ENCODE measurements at regions not wholly inside any gene's neighbourhood (a gene's known extent, or its start where the extent isn't known, plus 50 kb on each side); places are given as distances from the start of the nearest gene placed in this dataset.
"Not testable (repeated sequence)": the region's sequence is repeated elsewhere in the genome, so short reads cannot be mapped to it uniquely, and the experiment has no call there.

DNA sequence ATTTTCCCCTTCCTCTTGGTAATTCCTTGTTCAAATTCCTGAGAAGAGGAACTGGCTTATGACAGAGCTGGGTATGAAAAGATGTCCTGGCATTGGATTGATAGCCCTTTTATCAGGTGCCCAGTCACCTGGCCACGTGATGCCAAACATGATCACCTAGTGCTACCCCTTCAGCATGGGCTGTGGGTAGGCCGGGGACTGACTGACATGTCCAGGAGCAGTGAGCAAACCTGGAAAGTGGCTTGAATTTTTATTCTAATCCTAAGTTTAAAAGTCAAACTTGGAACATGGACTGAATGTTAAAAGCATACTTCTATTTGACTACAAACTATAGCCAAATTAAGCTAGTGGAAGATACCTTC lies 99.7 kb upstream of the CXCL13 start:
- H3K36me3 Mint-ChIP-seq (ENCODE audit: low read depth): no peaks in the 10 kb centered on the region
- no peak overlapping the region for H3K4me3 Mint-ChIP-seq
- H3K4me1 Mint-ChIP-seq: no peaks in the 10 kb centered on the region
- peaks cover 7% of the 10 kb centered on the region for H3K27me3 Mint-ChIP-seq
- ATAC-seq (replicated peaks): no peak
- no peak overlapping the region for H3K27ac Mint-ChIP-seq
- H3K9me3 Mint-ChIP-seq: no peaks in the 10 kb centered on the region

GRCh38 chr4:77510367-77510766 lies 95.3 kb upstream of the CXCL13 start:
- Mint-ChIP-seq H3K4me3 (no peak overlapping the region), H3K27ac (no peak overlapping the region), H3K36me3 (ENCODE audit: low read depth) (no peaks in the 10 kb centered on the region), H3K9me3 (no peaks in the 10 kb centered on the region), H3K27me3 (no peaks in the 10 kb centered on the region), H3K4me1 (no peaks in the 10 kb centered on the region)
- ATAC-seq (replicated peaks): no peak

GRCh38 chr4:77525538-77525937 lies 80.1 kb upstream of the CXCL13 start:
- Mint-ChIP-seq H3K27ac (no peak overlapping the region), H3K4me1 (no peaks in the 10 kb centered on the region), H3K27me3 (peaks cover 17% of the 10 kb centered on the region), H3K36me3 (ENCODE audit: low read depth) (no peaks in the 10 kb centered on the region), H3K4me3 (no peak overlapping the region), H3K9me3 (no peaks in the 10 kb centered on the region)
- no peak for ATAC-seq (replicated peaks)

GRCh38 chr4:77527900-77528299 lies 77.7 kb upstream of the CXCL13 start:
- H3K4me3 Mint-ChIP-seq; H3K4me1 Mint-ChIP-seq; H3K27me3 Mint-ChIP-seq; H3K27ac Mint-ChIP-seq; ATAC-seq (replicated peaks); H3K9me3 Mint-ChIP-seq; H3K36me3 Mint-ChIP-seq (ENCODE audit: low read depth): not testable (repeated sequence)

DNA sequence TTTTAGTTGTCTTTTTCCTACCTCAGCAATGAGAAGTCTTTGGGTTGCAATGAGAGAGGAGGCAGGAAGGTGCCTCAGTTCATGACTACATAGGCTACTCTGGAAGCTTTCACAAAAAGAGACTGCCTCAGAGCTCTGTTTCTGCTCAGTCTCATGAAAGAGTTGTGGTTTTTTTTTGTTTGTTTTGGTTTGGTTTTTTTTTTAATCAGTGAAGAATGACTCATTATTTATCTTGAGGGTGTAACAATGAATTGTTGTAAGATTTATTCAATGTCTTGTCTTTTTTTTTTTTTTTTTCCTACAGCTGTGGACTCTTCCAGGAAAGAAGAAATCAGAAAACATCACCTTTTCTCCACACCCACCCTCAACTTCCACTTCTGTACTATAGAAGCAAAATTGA lies 67.5 kb upstream of the CXCL13 start:
- H3K4me1 Mint-ChIP-seq: no peaks in the 10 kb centered on the region
- H3K36me3 Mint-ChIP-seq (ENCODE audit: low read depth): no peaks in the 10 kb centered on the region
- ATAC-seq (replicated peaks): peak; percentile 89
- H3K27me3 Mint-ChIP-seq: peaks cover 13% of the 10 kb centered on the region
- peak overlapping the region; percentile 44 for H3K27ac Mint-ChIP-seq
- H3K4me3 Mint-ChIP-seq: no peak overlapping the region
- peaks cover 4% of the 10 kb centered on the region for H3K9me3 Mint-ChIP-seq

DNA sequence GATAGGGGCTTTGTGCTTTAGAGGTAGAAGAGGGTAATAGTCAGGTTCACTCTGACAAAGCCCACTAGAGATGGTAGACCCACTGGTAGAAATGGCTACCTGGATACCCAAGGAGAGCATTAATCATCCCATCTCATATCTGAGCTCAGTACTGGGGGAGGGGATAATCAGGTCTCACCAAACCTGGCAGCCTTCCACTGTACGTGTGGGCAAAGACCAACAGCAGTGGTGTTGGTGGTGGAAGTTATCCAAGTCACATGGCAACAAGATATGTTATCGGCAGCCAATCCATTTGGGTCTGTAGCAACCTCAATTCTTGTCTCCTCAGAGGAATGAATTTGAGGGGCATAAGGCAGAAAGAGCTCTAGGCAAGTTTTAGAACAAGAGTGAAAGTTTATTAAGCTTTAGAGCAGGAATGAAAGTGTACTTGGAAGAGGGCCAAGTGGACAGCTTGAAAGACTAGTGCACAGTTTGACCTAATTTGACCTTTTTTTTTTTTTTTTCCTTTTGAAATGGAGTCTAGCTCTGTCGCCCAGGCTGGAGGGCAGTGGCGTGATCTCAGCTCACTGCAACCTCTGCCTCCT lies 67.0 kb upstream of the CXCL13 start:
- Mint-ChIP-seq H3K27ac (peak overlapping the region; percentile 44), H3K9me3 (peaks cover 4% of the 10 kb centered on the region), H3K4me3 (no peak overlapping the region), H3K27me3 (peaks cover 13% of the 10 kb centered on the region), H3K36me3 (ENCODE audit: low read depth) (no peaks in the 10 kb centered on the region), H3K4me1 (no peaks in the 10 kb centered on the region)
- no peak for ATAC-seq (replicated peaks)

Measured in activated T-helper 17 cell treated with anti-CD3 and anti-CD28 coated beads, Interleukin-2, amount 50 U/mL, for 72 hours (primary cell).